ENCODE measurements at regions not wholly inside any gene's neighbourhood (a gene's known extent, or its start where the extent isn't known, plus 50 kb on each side); places are given as distances from the start of the nearest gene placed in this dataset.

GRCh38 chr18:38663270-38663669 is 1097.7 kb upstream of the CELF4 start:
- no peak for TF ChIP-seq CTCF (IDR thresholded peaks at IDR 0.05; ENCODE audit: insufficient read depth, low read length, poor library complexity, severe bottlenecking)
- no peak for DNase-seq (ENCODE audit: extremely low read depth, insufficient read length)
- no peak overlapping the region for H3K4me3 ChIP-seq (replicated peaks; ENCODE audit: low read depth, low read length)
- H3K27me3 ChIP-seq (replicated peaks; ENCODE audit: control insufficient read depth, insufficient read depth, low read length) = no peaks in the 10 kb centered on the region
- H3K36me3 ChIP-seq (ENCODE audit: control insufficient read depth, insufficient read depth, low read length) = no peaks in the 10 kb centered on the region

- Histone ChIP-seq H3K36me3 (ENCODE audit: control insufficient read depth, insufficient read depth, low read length) (no peaks in the 10 kb centered on the region), H3K27me3 (replicated peaks; ENCODE audit: control insufficient read depth, insufficient read depth, low read length) (no peaks in the 10 kb centered on the region), H3K4me3 (replicated peaks; ENCODE audit: low read depth, low read length) (no peak overlapping the region)
- no peak for TF ChIP-seq CTCF (IDR thresholded peaks at IDR 0.05; ENCODE audit: insufficient read depth, low read length, poor library complexity, severe bottlenecking)
- no peak for DNase-seq (ENCODE audit: extremely low read depth, insufficient read length)
These were observed 1089.3 kb upstream of the CELF4 start for GRCh38 chr18:38654946-38655345.

GRCh38 chr18:38651736-38652135 is 1086.1 kb upstream of the CELF4 start:
- Histone ChIP-seq H3K36me3 (ENCODE audit: control insufficient read depth, insufficient read depth, low read length) (no peaks in the 10 kb centered on the region), H3K4me3 (replicated peaks; ENCODE audit: low read depth, low read length) (no peak overlapping the region), H3K27me3 (replicated peaks; ENCODE audit: control insufficient read depth, insufficient read depth, low read length) (no peaks in the 10 kb centered on the region)
- no peak for DNase-seq (ENCODE audit: extremely low read depth, insufficient read length)
- no peak for TF ChIP-seq CTCF (IDR thresholded peaks at IDR 0.05; ENCODE audit: insufficient read depth, low read length, poor library complexity, severe bottlenecking)

- no peak for TF ChIP-seq CTCF (IDR thresholded peaks at IDR 0.05; ENCODE audit: insufficient read depth, low read length, poor library complexity, severe bottlenecking)
- Histone ChIP-seq H3K36me3 (ENCODE audit: control insufficient read depth, insufficient read depth, low read length) (no peaks in the 10 kb centered on the region), H3K27me3 (replicated peaks; ENCODE audit: control insufficient read depth, insufficient read depth, low read length) (no peaks in the 10 kb centered on the region), H3K4me3 (replicated peaks; ENCODE audit: low read depth, low read length) (no peak overlapping the region)
- DNase-seq (ENCODE audit: extremely low read depth, insufficient read length) = no peak
These were observed 1082.6 kb upstream of the CELF4 start for GRCh38 chr18:38648179-38648578.

GRCh38 chr18:38646296-38646695 is 1080.7 kb upstream of the CELF4 start:
- DNase-seq (ENCODE audit: extremely low read depth, insufficient read length) = no peak
- no peaks in the 10 kb centered on the region for H3K27me3 ChIP-seq (replicated peaks; ENCODE audit: control insufficient read depth, insufficient read depth, low read length)
- no peak overlapping the region for H3K4me3 ChIP-seq (replicated peaks; ENCODE audit: low read depth, low read length)
- no peaks in the 10 kb centered on the region for H3K36me3 ChIP-seq (ENCODE audit: control insufficient read depth, insufficient read depth, low read length)
- TF ChIP-seq CTCF (IDR thresholded peaks at IDR 0.05; ENCODE audit: insufficient read depth, low read length, poor library complexity, severe bottlenecking) = no peak

Measured in GM06990 (cell line).